CD4-positive, alpha-beta memory T cell (primary cell): ENCODE measurements at regions not wholly inside any gene's neighbourhood (a gene's known extent, or its start where the extent isn't known, plus 50 kb on each side); places are given as distances from the start of the nearest gene placed in this dataset.

Source experiments
- CTCF ChIA-PET: fragments of 350-600 bp; sonication (Branson Sonifier 250); formaldehyde crosslinking; loops from one replicate; lab custom pipeline; 2021; ENCODE audit warnings: inconsistent platforms; ENCODE audit not compliant: partially characterized antibody; lab: Charles Lee
- POLR2A ChIA-PET: fragments of 350-600 bp; sonication (Branson Sonifier 250); formaldehyde crosslinking; loops from one replicate; lab custom pipeline; 2021; ENCODE audit not compliant: partially characterized antibody; lab: Charles Lee
- DNase-seq, 5 donors: peaks; one replicate each; pipeline versions ENCODE4 v3.0.0 to v3.0.0-alpha.2; 2020 to 2022; ENCODE audit warnings: mixed read lengths in 1 of 5
- H3K27ac ChIP-seq: one replicate; pipeline ENCODE4 v1.7.0; 2013; ENCODE audit warnings: low read depth, low read length
- H3K27me3 ChIP-seq: 2 replicates; pipeline ENCODE4 v1.7.0; 2013; ENCODE audit warnings: mild to moderate bottlenecking, low read length, moderate library complexity; ENCODE audit not compliant: insufficient read depth
- H3K36me3 ChIP-seq: 2 replicates; pipeline ENCODE4 v1.7.0; 2013; ENCODE audit warnings: mild to moderate bottlenecking, low read length, moderate library complexity; ENCODE audit not compliant: insufficient read depth
- H3K4me1 ChIP-seq: 2 replicates; pipeline ENCODE4 v1.7.0; 2013; ENCODE audit warnings: mild to moderate bottlenecking, low read length, moderate library complexity; ENCODE audit not compliant: insufficient read depth
- H3K4me3 ChIP-seq, 2 donors: one replicate each; pipeline ENCODE4 v1.7.0; 2013; ENCODE audit warnings: low read length in 2 of 2, mild to moderate bottlenecking in 1 of 2
- H3K9me3 ChIP-seq, 2 donors: one replicate each; pipeline ENCODE4 v1.7.0; 2013; ENCODE audit warnings: low read length in 2 of 2, control low read depth in 1 of 2; ENCODE audit not compliant: control insufficient read depth in 1 of 2
- H3K27ac Mint-ChIP-seq, 7 donors: one replicate each; pipeline ENCODE4 v1.8.0; 2020 to 2021; ENCODE audit warnings: mixed read lengths in 7 of 7, mild to moderate bottlenecking in 6 of 7, inconsistent platforms in 3 of 7, moderate library complexity in 3 of 7
- H3K27me3 Mint-ChIP-seq, 2 donors: one replicate each; pipeline ENCODE4 v1.8.0; 2020 to 2021; ENCODE audit warnings: mixed read lengths in 2 of 2
- H3K36me3 Mint-ChIP-seq, 2 donors: one replicate each; pipeline ENCODE4 v1.8.0; 2020 to 2021; ENCODE audit warnings: mixed read lengths in 2 of 2, inconsistent platforms in 1 of 2, mild to moderate bottlenecking in 1 of 2
- H3K4me1 Mint-ChIP-seq, 4 donors: one replicate each; pipeline ENCODE4 v1.8.0; 2020 to 2021; ENCODE audit warnings: mixed read lengths in 4 of 4, mild to moderate bottlenecking in 1 of 4
- H3K4me3 Mint-ChIP-seq, 8 donors: one replicate each; pipeline ENCODE4 v1.8.0; 2020 to 2021; ENCODE audit warnings: mixed read lengths in 8 of 8, mild to moderate bottlenecking in 7 of 8, moderate library complexity in 6 of 8, inconsistent platforms in 3 of 8
- H3K9me3 Mint-ChIP-seq, 8 donors: one replicate each; pipeline ENCODE4 v1.8.0; 2020 to 2021; ENCODE audit warnings: mixed read lengths in 8 of 8, mild to moderate bottlenecking in 5 of 8, inconsistent platforms in 3 of 8, moderate library complexity in 1 of 8
- intact Hi-C: fragments of 100-400 bp; cut with micrococcal nuclease; formaldehyde crosslinking; loops from one replicate; pipeline ENCODE4 v1.15.1; 2023

- no peaks in the 10 kb centered on the region for H3K9me3 Mint-ChIP-seq
- H3K27me3 ChIP-seq, result no peaks in the 10 kb centered on the region
- H3K36me3 ChIP-seq, result no peaks in the 10 kb centered on the region
- H3K36me3 Mint-ChIP-seq, result no peaks in the 10 kb centered on the region
- intact Hi-C loops, result no loop called here
- H3K27me3 Mint-ChIP-seq, result no peaks in the 10 kb centered on the region
- peaks cover 58% of the 10 kb centered on the region for H3K4me1 ChIP-seq
- H3K27ac Mint-ChIP-seq, result peak overlapping the region in 4 of 7 donors; percentile 19 to 62 (median 32)
- ChIA-PET POLR2A (interaction anchor here (0.9 to 6.1 kb wide), 6 partner anchors 10 to 501 kb away, joined by 3 to 43 read pairs (median 4); partner anchors contain the start of genes FYN and REV3L), CTCF (interaction anchor here (1.1 to 1.7 kb wide), 3 partner anchors 10 to 113 kb away, joined by 3 to 6 read pairs (median 5); no protein-coding TSS in a partner anchor)
- no peak overlapping the region for H3K27ac ChIP-seq
- peaks cover 41 to 84% (median 68%) of the 10 kb centered on the region in 4 donors for H3K4me1 Mint-ChIP-seq
- H3K4me3 ChIP-seq, result no peak overlapping the region
- DNase-seq, result no peak
- no peaks in the 10 kb centered on the region for H3K9me3 ChIP-seq
- H3K4me3 Mint-ChIP-seq, result peak overlapping the region in 3 of 8 donors; percentile 11 to 44 (median 30)
Observed at GRCh38 chr6:111984081-111984480, 69.8 kb upstream of the CCN6 start.

GRCh38 chr6:111984516-111985201, 69.2 kb upstream of the CCN6 start:
- POLR2A ChIA-PET, result interaction anchor here (0.9 to 6.1 kb wide), 6 partner anchors 10 to 501 kb away, joined by 3 to 43 read pairs (median 4); partner anchors contain the start of genes FYN and REV3L
- H3K4me1 ChIP-seq, result peaks cover 64% of the 10 kb centered on the region

GRCh38 chr6:111985202-111985731, 68.6 kb upstream of the CCN6 start:
- Mint-ChIP-seq H3K27ac (peak overlapping the region; percentile 42 to 89 (median 70)), H3K4me3 (peak overlapping the region in 6 of 8 donors; percentile 7 to 74 (median 25)), H3K4me1 (peaks cover 47 to 85% (median 72%) of the 10 kb centered on the region in 4 donors), H3K27me3 (no peaks in the 10 kb centered on the region), H3K36me3 (no peaks in the 10 kb centered on the region), H3K9me3 (no peaks in the 10 kb centered on the region)
- no peak overlapping the region for H3K4me3 ChIP-seq
- no peaks in the 10 kb centered on the region for H3K27me3 ChIP-seq
- no peaks in the 10 kb centered on the region for H3K36me3 ChIP-seq
- H3K9me3 ChIP-seq, result no peaks in the 10 kb centered on the region
- H3K27ac ChIP-seq, result no peak overlapping the region
- peaks cover 70% of the 10 kb centered on the region for H3K4me1 ChIP-seq
- peak in 4 of 5 donors; percentile 33 to 70 (median 43) for DNase-seq
- ChIA-PET CTCF (interaction anchor here (0.9 to 1.7 kb wide), 4 partner anchors 12 to 114 kb away, joined by 3 to 6 read pairs (median 4); no protein-coding TSS in a partner anchor), POLR2A (interaction anchor here (1.3 to 6.1 kb wide), 5 partner anchors 11 to 502 kb away, joined by 3 to 43 read pairs (median 5); partner anchors contain the start of genes FYN and REV3L)
- intact Hi-C loops, result loop anchor here (1.0 kb wide), 1 partner anchor 12 kb away; no protein-coding TSS in a partner anchor

More at GRCh38 chr6:111984516-111985201, 69.2 kb upstream of the CCN6 start:
- no peak overlapping the region for H3K27ac ChIP-seq
- Mint-ChIP-seq H3K27me3 (no peaks in the 10 kb centered on the region), H3K4me1 (peaks cover 43 to 84% (median 69%) of the 10 kb centered on the region in 4 donors), H3K4me3 (peak overlapping the region in 6 of 8 donors; percentile 7 to 74 (median 25)), H3K36me3 (no peaks in the 10 kb centered on the region), H3K9me3 (no peaks in the 10 kb centered on the region), H3K27ac (peak overlapping the region; percentile 48 to 89 (median 70))
- no peak for DNase-seq
- H3K36me3 ChIP-seq, result no peaks in the 10 kb centered on the region
- intact Hi-C loops, result loop anchor here (1.0 kb wide), 1 partner anchor 11 kb away; no protein-coding TSS in a partner anchor
- H3K9me3 ChIP-seq, result no peaks in the 10 kb centered on the region
- no peak overlapping the region for H3K4me3 ChIP-seq
- CTCF ChIA-PET, result interaction anchor here (0.9 to 1.7 kb wide), 4 partner anchors 11 to 113 kb away, joined by 3 to 6 read pairs (median 4); no protein-coding TSS in a partner anchor
- no peaks in the 10 kb centered on the region for H3K27me3 ChIP-seq

GRCh38 chr6:111986651-111987050, 67.3 kb upstream of the CCN6 start:
- no peak overlapping the region for H3K27ac ChIP-seq
- H3K4me1 Mint-ChIP-seq, result peaks cover 53 to 96% (median 81%) of the 10 kb centered on the region in 4 donors
- H3K4me3 Mint-ChIP-seq, result no peak overlapping the region
- POLR2A ChIA-PET, result interaction anchor here (1.0 to 6.1 kb wide), 4 partner anchors 9 to 149 kb away, joined by 3 to 43 read pairs (median 6); partner anchors contain the start of gene FYN
- intact Hi-C loops, result no loop called here
- no peaks in the 10 kb centered on the region for H3K9me3 Mint-ChIP-seq
- no peaks in the 10 kb centered on the region for H3K27me3 Mint-ChIP-seq
- no peak for DNase-seq
- H3K27me3 ChIP-seq, result no peaks in the 10 kb centered on the region
- CTCF ChIA-PET, result interaction anchor here (1.5 to 2.5 kb wide), 4 partner anchors 13 to 197 kb away, joined by 3 to 12 read pairs (median 4); no protein-coding TSS in a partner anchor
- peak overlapping the region in 1 of 7 donors; percentile 40 for H3K27ac Mint-ChIP-seq
- no peaks in the 10 kb centered on the region for H3K9me3 ChIP-seq
- peaks cover 84% of the 10 kb centered on the region for H3K4me1 ChIP-seq
- H3K4me3 ChIP-seq, result no peak overlapping the region
- no peaks in the 10 kb centered on the region for H3K36me3 Mint-ChIP-seq
- H3K36me3 ChIP-seq, result no peaks in the 10 kb centered on the region

- Mint-ChIP-seq H3K4me1 (peaks cover 54 to 97% (median 84%) of the 10 kb centered on the region in 4 donors), H3K9me3 (no peaks in the 10 kb centered on the region), H3K36me3 (no peaks in the 10 kb centered on the region), H3K27me3 (no peaks in the 10 kb centered on the region), H3K27ac (peak overlapping the region in 5 of 7 donors; percentile 50 to 89 (median 83)), H3K4me3 (peak overlapping the region in 3 of 8 donors; percentile 34 to 52 (median 40))
- Histone ChIP-seq H3K27me3 (no peaks in the 10 kb centered on the region), H3K36me3 (no peaks in the 10 kb centered on the region), H3K27ac (no peak overlapping the region), H3K4me1 (peaks cover 89% of the 10 kb centered on the region), H3K4me3 (no peak overlapping the region), H3K9me3 (no peaks in the 10 kb centered on the region)
- no peak for DNase-seq
- intact Hi-C loops, result no loop called here
- CTCF ChIA-PET, result interaction anchor here (1.1 to 2.5 kb wide), 5 partner anchors 14 to 198 kb away, joined by 3 to 12 read pairs (median 3); no protein-coding TSS in a partner anchor
- POLR2A ChIA-PET, result interaction anchor here (1.0 to 6.1 kb wide), 4 partner anchors 10 to 150 kb away, joined by 3 to 43 read pairs (median 6); partner anchors contain the start of gene FYN
Observed at GRCh38 chr6:111987295-111987694, 66.6 kb upstream of the CCN6 start.

- H3K27me3 Mint-ChIP-seq, result no peaks in the 10 kb centered on the region
- Histone ChIP-seq H3K4me3 (no peak overlapping the region), H3K36me3 (no peaks in the 10 kb centered on the region), H3K4me1 (peaks cover 89% of the 10 kb centered on the region), H3K27ac (peak overlapping the region; percentile 51), H3K27me3 (no peaks in the 10 kb centered on the region), H3K9me3 (no peaks in the 10 kb centered on the region)
- no peaks in the 10 kb centered on the region for H3K9me3 Mint-ChIP-seq
- H3K36me3 Mint-ChIP-seq, result no peaks in the 10 kb centered on the region
- H3K4me3 Mint-ChIP-seq, result peak overlapping the region in 6 of 8 donors; percentile 13 to 79 (median 68)
- DNase-seq, result no peak
- H3K27ac Mint-ChIP-seq, result peak overlapping the region; percentile 76 to 94 (median 89)
- CTCF ChIA-PET, result interaction anchor here (0.8 to 2.2 kb wide), 3 partner anchors 15 to 279 kb away, joined by 3 to 20 read pairs (median 4); no protein-coding TSS in a partner anchor
- H3K4me1 Mint-ChIP-seq, result peaks cover 56 to 97% (median 86%) of the 10 kb centered on the region in 4 donors
- intact Hi-C loops, result no loop called here
- POLR2A ChIA-PET, result interaction anchor here (1.6 to 6.2 kb wide), 6 partner anchors 16 to 253 kb away, joined by 4 to 62 read pairs (median 10); partner anchors contain the start of gene FYN
Observed at GRCh38 chr6:111988926-111989325, 65.0 kb upstream of the CCN6 start.
